ENCODE measurements at regions not wholly inside any gene's neighbourhood (a gene's known extent, or its start where the extent isn't known, plus 50 kb on each side); places are given as distances from the start of the nearest gene placed in this dataset.

- Histone ChIP-seq H3K4me1 (ENCODE audit: control insufficient read depth, extremely low read depth, insufficient read depth, low read length) (no peaks in the 10 kb centered on the region), H3K36me3 (ENCODE audit: control insufficient read depth in 2 of 2, extremely low read depth in 1 of 2, insufficient read depth in 2 of 2, low read length in 2 of 2) (no peaks in the 10 kb centered on the region), H3K9ac (replicated peaks; ENCODE audit: extremely low read depth, insufficient read depth, low read length) (no peak overlapping the region), H3K9me1 (replicated peaks; ENCODE audit: control insufficient read depth, extremely low read depth, insufficient read depth, low read length) (no peaks in the 10 kb centered on the region), H2AFZ (ENCODE audit: low read depth, low read length) (no peak overlapping the region), H4K20me1 (replicated peaks; ENCODE audit: control insufficient read depth, extremely low read depth, insufficient read depth, low read length) (no peaks in the 10 kb centered on the region), H3K27me3 (ENCODE audit: control insufficient read depth in 2 of 2, insufficient read depth in 2 of 2, low read length in 2 of 2) (peaks cover 0 to 8% of the 10 kb centered on the region in 2 experiments), H3K27ac (ENCODE audit: insufficient read depth, low read depth, low read length) (no peak overlapping the region), H3K9me3 (replicated peaks; ENCODE audit: control insufficient read depth, insufficient read depth, low read length) (no peaks in the 10 kb centered on the region), H3K79me2 (ENCODE audit: control insufficient read depth, insufficient read depth, low read length) (no peaks in the 10 kb centered on the region), H3K4me2 (ENCODE audit: insufficient read depth, low read length) (no peak overlapping the region), H3K4me3 (replicated peaks in 1 of 3; ENCODE audit: insufficient read depth in 1 of 3, low read depth in 1 of 3, low read length in 3 of 3) (no peak overlapping the region)
- intact Hi-C loops (cut with micrococcal nuclease): no loop called here
- BruUV-seq (replicated peaks): no TSS peak
- no peak for FAIRE-seq
- TF ChIP-seq POLR2A (IDR thresholded peaks at IDR 0.05; ENCODE audit: low read depth, low read length): no peak
- no peak for TF ChIP-seq JUN (IDR thresholded peaks at IDR 0.05; ENCODE audit: borderline replicate concordance, insufficient read depth, insufficient read length, low read depth)
- no peak for TF ChIP-seq MAX (IDR thresholded peaks at IDR 0.05; ENCODE audit: insufficient read depth, insufficient read length)
- TF ChIP-seq POLR2AphosphoS5 (IDR thresholded peaks at IDR 0.05; ENCODE audit: insufficient read depth, low read depth, low read length): no peak
- no peak for TF ChIP-seq MYC (IDR thresholded peaks at IDR 0.05; ENCODE audit: low read depth, low read length)
- no peak for TF ChIP-seq EZH2 (IDR thresholded peaks at IDR 0.05; ENCODE audit: borderline replicate concordance, low read depth, low read length, severe bottlenecking)
- ChIA-PET POLR2A (no interaction called here), CTCF (no interaction called here)
- dilution Hi-C loops (cut with MboI; ENCODE audit: extremely low pct_ligation_motif_present, low sequenced_read_pairs): no loop called here
- DNase-seq (ENCODE audit: low read depth, low spot score): no peak
Measured at GRCh38 chr12:66800046-66800445, 121.2 kb upstream of the GRIP1 start.

DNA sequence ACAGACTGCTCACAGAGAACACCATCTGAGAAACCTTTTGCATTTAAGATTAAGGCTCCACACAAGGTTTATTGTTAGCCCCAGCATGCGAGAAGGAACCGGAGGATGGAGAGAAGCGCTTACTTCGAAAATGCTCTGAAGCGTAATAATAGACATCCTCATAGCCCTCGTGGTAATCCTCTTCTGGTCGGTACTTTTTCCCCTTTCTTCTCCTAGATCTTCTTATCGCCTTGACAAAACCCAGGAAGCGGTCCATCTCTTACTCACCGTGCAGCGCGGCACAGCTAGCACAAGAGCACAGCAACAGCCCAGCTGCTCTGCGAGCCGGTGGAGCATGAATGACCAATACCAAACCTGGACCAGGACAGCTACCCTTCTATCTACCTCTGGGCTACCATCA is 125.1 kb upstream of the GRIP1 start:
- peaks cover 0 to 8% of the 10 kb centered on the region in 2 experiments for H3K27me3 ChIP-seq (ENCODE audit: control insufficient read depth in 2 of 2, insufficient read depth in 2 of 2, low read length in 2 of 2)
- H2AFZ ChIP-seq (ENCODE audit: low read depth, low read length): no peak overlapping the region
- DNase-seq (ENCODE audit: low read depth, low spot score) (no peak), FAIRE-seq (no peak)
- no peak for TF ChIP-seq FOS (IDR thresholded peaks at IDR 0.05; ENCODE audit: borderline replicate concordance, insufficient read depth, low read length)
- TF ChIP-seq POLR2A (IDR thresholded peaks at IDR 0.05; ENCODE audit: low read depth, low read length): no peak
- no peak for TF ChIP-seq MYC (IDR thresholded peaks at IDR 0.05; ENCODE audit: low read depth, low read length)
- TF ChIP-seq JUN (IDR thresholded peaks at IDR 0.05; ENCODE audit: borderline replicate concordance, insufficient read depth, insufficient read length, low read depth): no peak
- TF ChIP-seq POLR2AphosphoS5 (IDR thresholded peaks at IDR 0.05; ENCODE audit: insufficient read depth, low read depth, low read length): no peak
- no peak for TF ChIP-seq MAX (IDR thresholded peaks at IDR 0.05; ENCODE audit: insufficient read depth, insufficient read length)
- TF ChIP-seq, protein P1, sequence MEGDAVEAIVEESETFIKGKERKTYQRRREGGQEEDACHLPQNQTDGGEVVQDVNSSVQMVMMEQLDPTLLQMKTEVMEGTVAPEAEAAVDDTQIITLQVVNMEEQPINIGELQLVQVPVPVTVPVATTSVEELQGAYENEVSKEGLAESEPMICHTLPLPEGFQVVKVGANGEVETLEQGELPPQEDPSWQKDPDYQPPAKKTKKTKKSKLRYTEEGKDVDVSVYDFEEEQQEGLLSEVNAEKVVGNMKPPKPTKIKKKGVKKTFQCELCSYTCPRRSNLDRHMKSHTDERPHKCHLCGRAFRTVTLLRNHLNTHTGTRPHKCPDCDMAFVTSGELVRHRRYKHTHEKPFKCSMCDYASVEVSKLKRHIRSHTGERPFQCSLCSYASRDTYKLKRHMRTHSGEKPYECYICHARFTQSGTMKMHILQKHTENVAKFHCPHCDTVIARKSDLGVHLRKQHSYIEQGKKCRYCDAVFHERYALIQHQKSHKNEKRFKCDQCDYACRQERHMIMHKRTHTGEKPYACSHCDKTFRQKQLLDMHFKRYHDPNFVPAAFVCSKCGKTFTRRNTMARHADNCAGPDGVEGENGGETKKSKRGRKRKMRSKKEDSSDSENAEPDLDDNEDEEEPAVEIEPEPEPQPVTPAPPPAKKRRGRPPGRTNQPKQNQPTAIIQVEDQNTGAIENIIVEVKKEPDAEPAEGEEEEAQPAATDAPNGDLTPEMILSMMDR (IDR thresholded peaks at IDR 0.05; ENCODE audit: extremely low read depth in 1 of 2, insufficient read depth in 1 of 2, low read depth in 1 of 2, low read length in 2 of 2): no peak
- TF ChIP-seq GATA2 (IDR thresholded peaks at IDR 0.05; ENCODE audit: insufficient read depth, insufficient read length, low read depth, low read length): no peak
- no peak for TF ChIP-seq EZH2 (IDR thresholded peaks at IDR 0.05; ENCODE audit: borderline replicate concordance, low read depth, low read length, severe bottlenecking)
- H3K4me3 ChIP-seq (replicated peaks in 1 of 3; ENCODE audit: insufficient read depth in 1 of 3, low read depth in 1 of 3, low read length in 3 of 3): no peak overlapping the region
- no peak overlapping the region for H3K27ac ChIP-seq (ENCODE audit: insufficient read depth, low read depth, low read length)
- dilution Hi-C loops (cut with MboI; ENCODE audit: extremely low pct_ligation_motif_present, low sequenced_read_pairs) (no loop called here), intact Hi-C loops (cut with micrococcal nuclease) (no loop called here)
- no peaks in the 10 kb centered on the region for H3K9me3 ChIP-seq (replicated peaks; ENCODE audit: control insufficient read depth, insufficient read depth, low read length)
- H3K36me3 ChIP-seq (ENCODE audit: control insufficient read depth in 2 of 2, extremely low read depth in 1 of 2, insufficient read depth in 2 of 2, low read length in 2 of 2): no peaks in the 10 kb centered on the region
- no peaks in the 10 kb centered on the region for H4K20me1 ChIP-seq (replicated peaks; ENCODE audit: control insufficient read depth, extremely low read depth, insufficient read depth, low read length)
- no peak overlapping the region for H3K4me2 ChIP-seq (ENCODE audit: insufficient read depth, low read length)
- POLR2A ChIA-PET: no interaction called here
- CTCF ChIA-PET: no interaction called here
- H3K79me2 ChIP-seq (ENCODE audit: control insufficient read depth, insufficient read depth, low read length): no peaks in the 10 kb centered on the region
- no peak overlapping the region for H3K9ac ChIP-seq (replicated peaks; ENCODE audit: extremely low read depth, insufficient read depth, low read length)
- H3K9me1 ChIP-seq (replicated peaks; ENCODE audit: control insufficient read depth, extremely low read depth, insufficient read depth, low read length): no peaks in the 10 kb centered on the region
- no peaks in the 10 kb centered on the region for H3K4me1 ChIP-seq (ENCODE audit: control insufficient read depth, extremely low read depth, insufficient read depth, low read length)
- no TSS peak for BruUV-seq (replicated peaks)
